Prostate gland (tissue), 2 donors: ENCODE measurements at regions not wholly inside any gene's neighbourhood (a gene's known extent, or its start where the extent isn't known, plus 50 kb on each side); places are given as distances from the start of the nearest gene placed in this dataset.

Source experiments
- POLR2A ChIP-seq: fragments of 450-650 bp; IDR thresholded peaks from one replicate; pipeline ENCODE4 v1.6.1; 2016; ENCODE audit warnings: antibody characterized with exemption, mild to moderate bottlenecking
- TF ChIP-seq, protein P1 (sequence below), 4 experiments: fragments of 200-600 bp in 2 of 4; fragments of 450-650 bp in 2 of 4; sonication (generic) in 2 of 4; IDR thresholded peaks; 1 replicate in 3 of 4; 2 replicates in 1 of 4; pipeline ENCODE4 v1.5.1; 2016 to 2019; ENCODE audit warnings: antibody characterized with exemption in 4 of 4, mild to moderate bottlenecking in 2 of 4, moderate library complexity in 2 of 4

DNA sequence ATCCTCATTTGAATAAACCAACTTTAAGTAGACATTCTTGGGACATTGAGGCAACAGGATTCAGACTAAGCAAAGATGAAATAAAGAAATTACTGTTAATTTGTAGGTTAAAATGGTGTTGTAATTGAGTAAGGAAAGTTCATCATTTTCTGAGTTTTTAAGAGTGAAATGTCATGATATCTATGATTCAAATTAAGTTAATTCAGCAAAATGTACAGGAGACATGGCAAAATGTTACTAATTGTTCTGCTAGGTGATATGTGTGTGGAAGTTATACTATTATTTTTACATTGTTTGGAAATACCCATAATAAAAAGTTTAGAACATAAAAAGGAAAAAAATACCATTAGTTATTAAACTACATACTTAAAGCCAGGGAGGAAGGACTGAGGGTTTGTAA lies 55.0 kb upstream of the EGLN3 start:
- TF ChIP-seq, protein P1, sequence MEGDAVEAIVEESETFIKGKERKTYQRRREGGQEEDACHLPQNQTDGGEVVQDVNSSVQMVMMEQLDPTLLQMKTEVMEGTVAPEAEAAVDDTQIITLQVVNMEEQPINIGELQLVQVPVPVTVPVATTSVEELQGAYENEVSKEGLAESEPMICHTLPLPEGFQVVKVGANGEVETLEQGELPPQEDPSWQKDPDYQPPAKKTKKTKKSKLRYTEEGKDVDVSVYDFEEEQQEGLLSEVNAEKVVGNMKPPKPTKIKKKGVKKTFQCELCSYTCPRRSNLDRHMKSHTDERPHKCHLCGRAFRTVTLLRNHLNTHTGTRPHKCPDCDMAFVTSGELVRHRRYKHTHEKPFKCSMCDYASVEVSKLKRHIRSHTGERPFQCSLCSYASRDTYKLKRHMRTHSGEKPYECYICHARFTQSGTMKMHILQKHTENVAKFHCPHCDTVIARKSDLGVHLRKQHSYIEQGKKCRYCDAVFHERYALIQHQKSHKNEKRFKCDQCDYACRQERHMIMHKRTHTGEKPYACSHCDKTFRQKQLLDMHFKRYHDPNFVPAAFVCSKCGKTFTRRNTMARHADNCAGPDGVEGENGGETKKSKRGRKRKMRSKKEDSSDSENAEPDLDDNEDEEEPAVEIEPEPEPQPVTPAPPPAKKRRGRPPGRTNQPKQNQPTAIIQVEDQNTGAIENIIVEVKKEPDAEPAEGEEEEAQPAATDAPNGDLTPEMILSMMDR (IDR thresholded peaks at IDR 0.05): no peak
- TF ChIP-seq POLR2A: no peak
